Karpas-422 (cell line): ENCODE measurements at regions not wholly inside any gene's neighbourhood (a gene's known extent, or its start where the extent isn't known, plus 50 kb on each side); places are given as distances from the start of the nearest gene placed in this dataset.
"Not testable (repeated sequence)": the region's sequence is repeated elsewhere in the genome, so short reads cannot be mapped to it uniquely, and the experiment has no call there.

ENCODE experiments used
- DNase-seq: peaks from one replicate; pipeline ENCODE4 v3.0.0-alpha.2; 2015
- H2AFZ ChIP-seq: fragments of 200-600 bp; sonication (generic); 2 replicates; pipeline ENCODE4 v1.6.1; 2014; ENCODE audit warnings: antibody characterized with exemption, low read length, mixed read lengths
- H3K27ac ChIP-seq: fragments of 200-600 bp; sonication (generic); 2 replicates; pipeline ENCODE4 v1.5.1; 2014; ENCODE audit warnings: mild to moderate bottlenecking, low read length, moderate library complexity
- H3K27me3 ChIP-seq: fragments of 200-600 bp; sonication (generic); 2 replicates; pipeline ENCODE4 v1.6.1; 2014; ENCODE audit warnings: low read length, mixed read lengths
- H3K36me3 ChIP-seq: fragments of 200-600 bp; sonication (generic); 2 replicates; pipeline ENCODE4 v1.6.1; 2014; ENCODE audit warnings: low read length, mixed read lengths; ENCODE audit not compliant: insufficient read depth
- H3K4me1 ChIP-seq: fragments of 200-600 bp; sonication (generic); 2 replicates; pipeline ENCODE4 v1.6.1; 2014; ENCODE audit warnings: mild to moderate bottlenecking, low read length, mixed read lengths
- H3K4me2 ChIP-seq: fragments of 200-600 bp; sonication (generic); 2 replicates; pipeline ENCODE4 v1.6.1; 2014; ENCODE audit warnings: low read length, low read depth, mild to moderate bottlenecking; ENCODE audit not compliant: poor library complexity, severe bottlenecking
- H3K4me3 ChIP-seq: fragments of 200-600 bp; sonication (generic); 2 replicates; pipeline ENCODE4 v1.5.1; 2014; ENCODE audit warnings: mild to moderate bottlenecking, antibody characterized with exemption, low read length, mixed read lengths
- H3K79me2 ChIP-seq: fragments of 200-600 bp; sonication (generic); 2 replicates; pipeline ENCODE4 v1.6.1; 2014; ENCODE audit warnings: mild to moderate bottlenecking, low read length, mixed read lengths
- H3K9ac ChIP-seq: fragments of 200-600 bp; sonication (generic); 2 replicates; pipeline ENCODE4 v1.6.0; 2014; ENCODE audit warnings: low read length
- H3K9me2 ChIP-seq: fragments of 200-600 bp; sonication (generic), shearing (Covaris generic); replicated peaks from 2 replicates; pipeline ENCODE4 v1.6.0; 2014; ENCODE audit warnings: mild to moderate bottlenecking, low read length, moderate library complexity; ENCODE audit not compliant: insufficient read depth
- H3K9me3 ChIP-seq: fragments of 300-700, 200-600 bp; sonication (generic); 2 replicates; pipeline ENCODE4 v1.6.1; 2014; ENCODE audit warnings: low read length, mixed read lengths
- H4K20me1 ChIP-seq: fragments of 200-600 bp; sonication (generic); 2 replicates; pipeline ENCODE4 v1.6.1; 2014; ENCODE audit warnings: mild to moderate bottlenecking, antibody characterized with exemption, low read length, low read depth; ENCODE audit not compliant: insufficient read depth

GRCh38 chr12:123054371-123054770, 73.9 kb downstream of the ARL6IP4 start:
- Histone ChIP-seq H3K9me2 (no peaks in the 10 kb centered on the region), H4K20me1 (no peaks in the 10 kb centered on the region), H3K9ac (no peak overlapping the region), H3K4me2 (no peak overlapping the region), H3K79me2 (no peaks in the 10 kb centered on the region), H3K36me3 (no peaks in the 10 kb centered on the region), H3K27me3 (no peaks in the 10 kb centered on the region), H2AFZ (no peak overlapping the region), H3K4me1 (no peaks in the 10 kb centered on the region), H3K27ac (no peak overlapping the region), H3K4me3 (no peak overlapping the region), H3K9me3 (no peaks in the 10 kb centered on the region)
- DNase-seq, result no peak

- Histone ChIP-seq H4K20me1 (no peaks in the 10 kb centered on the region), H3K4me2 (no peak overlapping the region), H3K36me3 (no peaks in the 10 kb centered on the region), H3K4me3 (no peak overlapping the region), H3K9me2 (no peaks in the 10 kb centered on the region), H3K9ac (no peak overlapping the region), H3K27me3 (no peaks in the 10 kb centered on the region), H3K79me2 (no peaks in the 10 kb centered on the region), H3K9me3 (no peaks in the 10 kb centered on the region), H3K4me1 (no peaks in the 10 kb centered on the region), H2AFZ (no peak overlapping the region), H3K27ac (no peak overlapping the region)
- DNase-seq, result no peak
Measured at GRCh38 chr12:123051556-123051955, 71.1 kb downstream of the ARL6IP4 start.

- H2AFZ ChIP-seq, result no peak overlapping the region
- H3K9me2 ChIP-seq, result no peaks in the 10 kb centered on the region
- H3K27me3 ChIP-seq, result no peaks in the 10 kb centered on the region
- no peak overlapping the region for H3K27ac ChIP-seq
- H4K20me1 ChIP-seq, result no peaks in the 10 kb centered on the region
- H3K4me2 ChIP-seq, result no peak overlapping the region
- DNase-seq, result no peak
- no peak overlapping the region for H3K9ac ChIP-seq
- no peaks in the 10 kb centered on the region for H3K4me1 ChIP-seq
- no peaks in the 10 kb centered on the region for H3K79me2 ChIP-seq
- H3K9me3 ChIP-seq, result no peaks in the 10 kb centered on the region
- H3K4me3 ChIP-seq, result no peak overlapping the region
- H3K36me3 ChIP-seq, result no peaks in the 10 kb centered on the region
Measured at GRCh38 chr12:123050913-123051312, 70.4 kb downstream of the ARL6IP4 start.

GRCh38 chr12:123050331-123050831, 69.9 kb downstream of the ARL6IP4 start:
- Histone ChIP-seq H3K27me3 (no peaks in the 10 kb centered on the region), H3K9me2 (no peaks in the 10 kb centered on the region), H3K9ac (no peak overlapping the region), H3K27ac (no peak overlapping the region), H3K4me1 (no peaks in the 10 kb centered on the region), H3K36me3 (no peaks in the 10 kb centered on the region), H4K20me1 (no peaks in the 10 kb centered on the region), H3K79me2 (no peaks in the 10 kb centered on the region), H3K9me3 (no peaks in the 10 kb centered on the region), H2AFZ (no peak overlapping the region), H3K4me3 (no peak overlapping the region), H3K4me2 (no peak overlapping the region)
- DNase-seq, result no peak

- Histone ChIP-seq H3K9me2 (no peaks in the 10 kb centered on the region), H2AFZ (no peak overlapping the region)
Measured at GRCh38 chr12:123049398-123050240, 69.1 kb downstream of the ARL6IP4 start.

GRCh38 chr12:123047892-123048291, 67.4 kb downstream of the ARL6IP4 start:
- not testable (repeated sequence) for H2AFZ ChIP-seq, H3K27ac ChIP-seq, H3K9me3 ChIP-seq, H4K20me1 ChIP-seq, H3K9me2 ChIP-seq, H3K9ac ChIP-seq, H3K27me3 ChIP-seq, H3K36me3 ChIP-seq, H3K4me1 ChIP-seq, DNase-seq, H3K79me2 ChIP-seq, H3K4me2 ChIP-seq, H3K4me3 ChIP-seq

More at GRCh38 chr12:123049398-123050240, 69.1 kb downstream of the ARL6IP4 start:
- Histone ChIP-seq H4K20me1 (no peaks in the 10 kb centered on the region), H3K4me2 (no peak overlapping the region), H3K9ac (no peak overlapping the region), H3K36me3 (no peaks in the 10 kb centered on the region), H3K4me1 (no peaks in the 10 kb centered on the region), H3K4me3 (no peak overlapping the region), H3K79me2 (no peaks in the 10 kb centered on the region), H3K27me3 (no peaks in the 10 kb centered on the region), H3K27ac (no peak overlapping the region), H3K9me3 (no peaks in the 10 kb centered on the region)
- no peak for DNase-seq

- no peak for DNase-seq
- Histone ChIP-seq H3K27ac (no peak overlapping the region), H3K36me3 (no peaks in the 10 kb centered on the region), H3K9me3 (no peaks in the 10 kb centered on the region), H3K4me2 (no peak overlapping the region), H3K9me2 (no peaks in the 10 kb centered on the region), H3K9ac (no peak overlapping the region), H4K20me1 (no peaks in the 10 kb centered on the region), H2AFZ (no peak overlapping the region), H3K79me2 (no peaks in the 10 kb centered on the region), H3K4me3 (no peak overlapping the region), H3K27me3 (no peaks in the 10 kb centered on the region), H3K4me1 (no peaks in the 10 kb centered on the region)
Measured at GRCh38 chr12:123047289-123047688, 66.8 kb downstream of the ARL6IP4 start.

GRCh38 chr12:123046431-123046830, 66.0 kb downstream of the ARL6IP4 start:
- no peak for DNase-seq
- Histone ChIP-seq H3K4me1 (no peaks in the 10 kb centered on the region), H4K20me1 (no peaks in the 10 kb centered on the region), H3K36me3 (no peaks in the 10 kb centered on the region), H3K9ac (no peak overlapping the region), H3K9me3 (no peaks in the 10 kb centered on the region), H3K27me3 (no peaks in the 10 kb centered on the region), H3K27ac (no peak overlapping the region), H3K4me3 (no peak overlapping the region), H2AFZ (no peak overlapping the region), H3K9me2 (no peaks in the 10 kb centered on the region), H3K4me2 (no peak overlapping the region), H3K79me2 (no peaks in the 10 kb centered on the region)
